ENCODE measurements at regions not wholly inside any gene's neighbourhood (a gene's known extent, or its start where the extent isn't known, plus 50 kb on each side); places are given as distances from the start of the nearest gene placed in this dataset.
A peak's percentile ranks its signal among the peaks of the same experiment; 100 is the strongest.

GRCh38 chr2:144040834-144041233, 479.1 kb downstream of the ZEB2 start:
- H3K4me2 ChIP-seq (ENCODE audit: insufficient read depth, low read length): no peak overlapping the region
- no peaks in the 10 kb centered on the region for H3K9me3 ChIP-seq (replicated peaks; ENCODE audit: control insufficient read depth, insufficient read depth, low read depth, low read length)
- H2AFZ ChIP-seq (ENCODE audit: low read depth, low read length): no peak overlapping the region
- in situ Hi-C loops (cut with MboI) (no loop called here), intact Hi-C loops (cut with micrococcal nuclease) (loop anchor here (2.0 kb wide), 1 partner anchor 110 kb away; no protein-coding TSS in a partner anchor)
- H3K9me1 ChIP-seq (ENCODE audit: control insufficient read depth, insufficient read depth, low read length): no peaks in the 10 kb centered on the region
- no peak for DNase-seq (ENCODE audit: extremely low read depth in 1 of 4, low spot score in 3 of 4)
- no peak for FAIRE-seq
- no TSS peak for BruUV-seq (replicated peaks)
- TF ChIP-seq ZNF586 (CRISPR knock-in tag; conservative IDR thresholded peaks at IDR 0.05): no peak
- TF ChIP-seq ZNF24 (IDR thresholded peaks at IDR 0.05): peak; percentile 53; the same call in 1 of the 2 replicates
- ChIA-PET POLR2A (no interaction called here), CTCF (ENCODE audit: low intra/inter-chr PET ratio) (no interaction called here)
- WGBS (ENCODE audit: insufficient coverage, low coverage, missing lambda C conversion rate): 49% methylated on average over 2 of the region's 2 CpGs
- no peak overlapping the region for H3K9ac ChIP-seq (ENCODE audit: insufficient read depth in 1 of 2, low read depth in 2 of 2, low read length in 2 of 2)
- no peaks in the 10 kb centered on the region; a peak in 1 of 5 replicates for H3K4me1 ChIP-seq (replicated peaks in 1 of 2; ENCODE audit: control insufficient read depth in 2 of 2, insufficient read depth in 2 of 2, low read length in 2 of 2)
- H3K79me2 ChIP-seq (ENCODE audit: control insufficient read depth, insufficient read depth, low read length): no peaks in the 10 kb centered on the region
- no peaks in the 10 kb centered on the region for H3K27me3 ChIP-seq (ENCODE audit: control insufficient read depth in 2 of 2, insufficient read depth in 2 of 2, low read length in 2 of 2)
- ATAC-seq: no peak
- H4K20me1 ChIP-seq (replicated peaks; ENCODE audit: control insufficient read depth, insufficient read depth, low read length): no peaks in the 10 kb centered on the region
- H3K36me3 ChIP-seq (ENCODE audit: control insufficient read depth, insufficient read depth, low read length): no peaks in the 10 kb centered on the region
- no peak overlapping the region for H3K27ac ChIP-seq (ENCODE audit: extremely low read depth, low read depth, low read length)
- no peak overlapping the region for H3K4me3 ChIP-seq

- no peaks in the 10 kb centered on the region for H3K9me3 ChIP-seq (replicated peaks; ENCODE audit: control insufficient read depth, insufficient read depth, low read depth, low read length)
- no peaks in the 10 kb centered on the region for H3K27me3 ChIP-seq (ENCODE audit: control insufficient read depth in 2 of 2, insufficient read depth in 2 of 2, low read length in 2 of 2)
- H3K4me3 ChIP-seq: no peak overlapping the region
- no peak for ATAC-seq
- no peak overlapping the region for H3K4me2 ChIP-seq (ENCODE audit: insufficient read depth, low read length)
- H2AFZ ChIP-seq (ENCODE audit: low read depth, low read length): no peak overlapping the region
- no peaks in the 10 kb centered on the region for H3K79me2 ChIP-seq (ENCODE audit: control insufficient read depth, insufficient read depth, low read length)
- no peaks in the 10 kb centered on the region for H3K36me3 ChIP-seq (ENCODE audit: control insufficient read depth, insufficient read depth, low read length)
- H3K9ac ChIP-seq (ENCODE audit: insufficient read depth in 1 of 2, low read depth in 2 of 2, low read length in 2 of 2): no peak overlapping the region
- in situ Hi-C loops (cut with MboI): no loop called here
- FAIRE-seq: no peak
- H4K20me1 ChIP-seq (replicated peaks; ENCODE audit: control insufficient read depth, insufficient read depth, low read length): no peaks in the 10 kb centered on the region
- no peak overlapping the region for H3K27ac ChIP-seq (ENCODE audit: extremely low read depth, low read depth, low read length)
- ChIA-PET CTCF (ENCODE audit: low intra/inter-chr PET ratio) (no interaction called here), POLR2A (interaction anchor here (1.5 kb wide), 1 partner anchor 16 kb away, joined by 4 read pairs; no protein-coding TSS in a partner anchor)
- H3K4me1 ChIP-seq (replicated peaks in 1 of 2; ENCODE audit: control insufficient read depth in 2 of 2, insufficient read depth in 2 of 2, low read length in 2 of 2): no peaks in the 10 kb centered on the region
- intact Hi-C loops (cut with micrococcal nuclease): no loop called here
- no peaks in the 10 kb centered on the region for H3K9me1 ChIP-seq (ENCODE audit: control insufficient read depth, insufficient read depth, low read length)
- BruUV-seq (replicated peaks): no TSS peak
- no peak for DNase-seq (ENCODE audit: extremely low read depth in 1 of 4, low spot score in 3 of 4)
- TF ChIP-seq SLC30A9 (CRISPR knock-in tag; IDR thresholded peaks at IDR 0.05) (no peak), BRF1 (IDR thresholded peaks at IDR 0.05; ENCODE audit: borderline replicate concordance, extremely low read depth, insufficient read length) (no peak), ZKSCAN3 (CRISPR knock-in tag; IDR thresholded peaks at IDR 0.05) (no peak), MNT (conservative IDR thresholded peaks at IDR 0.05) (no peak), CBX5 (IDR thresholded peaks at IDR 0.05; ENCODE audit: borderline replicate concordance, low read depth) (no peak), TEAD2 (tag; IDR thresholded peaks at IDR 0.05) (no peak), ZFPM2 (CRISPR knock-in tag; IDR thresholded peaks at IDR 0.05) (no peak), RUNX1 (IDR thresholded peaks at IDR 0.05; ENCODE audit: low read depth) (no peak), ZNF174 (CRISPR knock-in tag; IDR thresholded peaks at IDR 0.05) (no peak), ZNF583 (CRISPR knock-in tag; IDR thresholded peaks at IDR 0.05) (no peak), OTX1 (CRISPR knock-in tag; IDR thresholded peaks at IDR 0.05) (no peak), C11orf30 (IDR thresholded peaks at IDR 0.05; ENCODE audit: low read depth) (no peak), XRCC5 (IDR thresholded peaks at IDR 0.05; ENCODE audit: low read depth, low read length) (no peak), ZNF280A (IDR thresholded peaks at IDR 0.05; ENCODE audit: low read depth, partially characterized antibody) (no peak), MYC (IDR thresholded peaks at IDR 0.05; ENCODE audit: low read depth, low read length) (no peak), MYC (CRISPR knock-in tag; IDR thresholded peaks at IDR 0.05; ENCODE audit: borderline replicate concordance, low read depth) (no peak)
Observed at GRCh38 chr2:144032566-144032965, 487.4 kb downstream of the ZEB2 start.
